ENCODE measurements at regions not wholly inside any gene's neighbourhood (a gene's known extent, or its start where the extent isn't known, plus 50 kb on each side); places are given as distances from the start of the nearest gene placed in this dataset.
"Not testable (repeated sequence)": the region's sequence is repeated elsewhere in the genome, so short reads cannot be mapped to it uniquely, and the experiment has no call there.

DNA sequence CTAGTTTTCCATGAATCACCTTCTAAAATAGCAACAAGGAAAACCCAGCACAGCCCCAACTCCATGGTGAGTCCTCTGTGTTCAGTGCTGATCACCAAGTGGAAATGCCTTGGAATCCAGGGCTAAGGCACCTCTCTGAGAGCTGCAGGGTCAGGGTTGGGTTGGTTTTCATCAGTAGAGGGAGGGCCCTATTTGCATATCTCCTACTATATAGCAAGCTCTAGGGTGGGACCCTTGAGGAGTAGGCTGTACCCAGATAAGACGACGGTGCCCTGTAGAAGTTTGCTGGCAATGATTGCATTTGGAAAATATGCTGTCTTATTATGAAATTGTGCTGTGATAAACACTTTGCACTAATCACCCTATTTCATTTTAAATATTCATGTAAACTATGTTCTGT is 1011.8 kb downstream of the TMEM121 start:
- Histone ChIP-seq H3K4me1 (no peaks in the 10 kb centered on the region), H3K27ac (no peak overlapping the region), H3K4me3 (no peak overlapping the region), H3K36me3 (ENCODE audit: insufficient read depth in 1 of 2, low read depth in 1 of 2) (no peaks in the 10 kb centered on the region), H3K27me3 (ENCODE audit: insufficient read depth in 3 of 3, low read length in 2 of 3) (no peaks in the 10 kb centered on the region), H3K9me3 (no peaks in the 10 kb centered on the region)
- TF ChIP-seq, protein P1, sequence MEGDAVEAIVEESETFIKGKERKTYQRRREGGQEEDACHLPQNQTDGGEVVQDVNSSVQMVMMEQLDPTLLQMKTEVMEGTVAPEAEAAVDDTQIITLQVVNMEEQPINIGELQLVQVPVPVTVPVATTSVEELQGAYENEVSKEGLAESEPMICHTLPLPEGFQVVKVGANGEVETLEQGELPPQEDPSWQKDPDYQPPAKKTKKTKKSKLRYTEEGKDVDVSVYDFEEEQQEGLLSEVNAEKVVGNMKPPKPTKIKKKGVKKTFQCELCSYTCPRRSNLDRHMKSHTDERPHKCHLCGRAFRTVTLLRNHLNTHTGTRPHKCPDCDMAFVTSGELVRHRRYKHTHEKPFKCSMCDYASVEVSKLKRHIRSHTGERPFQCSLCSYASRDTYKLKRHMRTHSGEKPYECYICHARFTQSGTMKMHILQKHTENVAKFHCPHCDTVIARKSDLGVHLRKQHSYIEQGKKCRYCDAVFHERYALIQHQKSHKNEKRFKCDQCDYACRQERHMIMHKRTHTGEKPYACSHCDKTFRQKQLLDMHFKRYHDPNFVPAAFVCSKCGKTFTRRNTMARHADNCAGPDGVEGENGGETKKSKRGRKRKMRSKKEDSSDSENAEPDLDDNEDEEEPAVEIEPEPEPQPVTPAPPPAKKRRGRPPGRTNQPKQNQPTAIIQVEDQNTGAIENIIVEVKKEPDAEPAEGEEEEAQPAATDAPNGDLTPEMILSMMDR (IDR thresholded peaks at IDR 0.05): no peak
- ATAC-seq (no peak), DNase-seq (no peak)
- intact Hi-C loops (cut with DNase I): no loop called here
- 82 to 92% (median 89%) methylated on average over 2 of the region's 2 CpGs for WGBS, 3 donors

DNA sequence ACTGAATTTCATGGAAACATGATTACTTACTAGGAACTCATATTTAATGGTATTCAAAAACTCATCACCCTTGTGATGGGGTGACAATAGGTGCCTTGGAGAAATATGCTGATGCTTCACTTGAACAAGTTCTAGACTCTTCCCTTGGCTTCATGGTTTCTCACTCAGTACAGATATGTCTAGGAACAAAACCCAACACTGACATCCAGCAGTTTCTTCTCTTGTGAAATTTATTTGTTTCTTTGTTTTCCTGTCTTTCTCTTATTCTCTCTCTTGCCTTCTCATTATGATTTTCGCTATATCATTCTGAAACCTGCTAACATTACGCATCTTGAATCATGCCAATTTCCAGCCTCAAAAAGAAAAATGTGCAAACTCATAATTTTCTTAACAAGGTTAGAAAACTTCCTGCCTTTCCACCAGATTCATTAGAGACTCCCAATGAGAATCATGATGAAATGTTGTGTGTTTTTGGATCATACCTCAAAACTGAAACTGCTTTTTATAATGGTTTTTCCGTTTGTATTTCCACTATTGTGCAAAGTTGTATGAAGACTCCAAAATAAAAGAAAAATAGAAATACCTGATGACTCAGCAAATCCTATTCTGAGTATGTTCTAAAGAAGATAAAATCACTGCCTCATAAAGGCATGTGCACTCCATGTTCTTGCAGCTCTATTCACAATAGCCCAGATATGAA is 1021.5 kb downstream of the TMEM121 start:
- Histone ChIP-seq H3K4me1 (no peaks in the 10 kb centered on the region), H3K4me3 (no peak overlapping the region), H3K9me3 (no peaks in the 10 kb centered on the region), H3K27ac (no peak overlapping the region), H3K27me3 (ENCODE audit: insufficient read depth in 3 of 3, low read length in 2 of 3) (peaks cover 0 to 4% (median 0%) of the 10 kb centered on the region in 3 donors), H3K36me3 (ENCODE audit: insufficient read depth in 1 of 2, low read depth in 1 of 2) (no peaks in the 10 kb centered on the region)
- 42 to 52% (median 43%) methylated on average over 3 of the region's 3 CpGs for WGBS, 3 donors
- intact Hi-C loops (cut with DNase I): no loop called here
- TF ChIP-seq, protein P1 (IDR thresholded peaks at IDR 0.05): no peak
- no peak for DNase-seq
- no peak for ATAC-seq

DNA sequence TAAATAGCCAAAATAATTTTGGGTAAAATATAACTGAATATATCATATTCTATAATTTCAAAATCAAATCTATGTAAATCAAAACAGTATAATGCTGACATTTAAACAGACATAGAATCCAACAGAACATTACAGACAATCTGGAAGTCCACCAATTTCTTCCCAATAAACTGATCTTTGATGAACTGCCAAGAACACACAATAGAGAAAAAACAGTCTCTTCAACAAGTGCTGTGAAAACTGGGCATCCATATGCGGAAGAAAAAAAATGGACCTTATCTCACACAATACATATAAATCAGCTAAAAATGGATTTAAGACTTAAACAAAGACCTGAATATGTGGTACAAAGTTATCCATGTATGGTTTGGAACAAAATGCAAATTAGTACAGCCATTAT is 1022.7 kb downstream of the TMEM121 start:
- peaks cover 0 to 4% (median 0%) of the 10 kb centered on the region in 3 donors for H3K27me3 ChIP-seq (ENCODE audit: insufficient read depth in 3 of 3, low read length in 2 of 3)
- ATAC-seq (no peak), DNase-seq (no peak)
- H3K27ac ChIP-seq: no peak overlapping the region
- WGBS, 3 donors: 83 to 93% (median 89%) methylated on average over 1 of the region's 1 CpG
- TF ChIP-seq, protein P1 (IDR thresholded peaks at IDR 0.05): no peak
- no peaks in the 10 kb centered on the region for H3K36me3 ChIP-seq (ENCODE audit: insufficient read depth in 1 of 2, low read depth in 1 of 2)
- intact Hi-C loops (cut with DNase I): no loop called here
- no peak overlapping the region for H3K4me3 ChIP-seq
- H3K9me3 ChIP-seq: no peaks in the 10 kb centered on the region
- no peaks in the 10 kb centered on the region for H3K4me1 ChIP-seq

DNA sequence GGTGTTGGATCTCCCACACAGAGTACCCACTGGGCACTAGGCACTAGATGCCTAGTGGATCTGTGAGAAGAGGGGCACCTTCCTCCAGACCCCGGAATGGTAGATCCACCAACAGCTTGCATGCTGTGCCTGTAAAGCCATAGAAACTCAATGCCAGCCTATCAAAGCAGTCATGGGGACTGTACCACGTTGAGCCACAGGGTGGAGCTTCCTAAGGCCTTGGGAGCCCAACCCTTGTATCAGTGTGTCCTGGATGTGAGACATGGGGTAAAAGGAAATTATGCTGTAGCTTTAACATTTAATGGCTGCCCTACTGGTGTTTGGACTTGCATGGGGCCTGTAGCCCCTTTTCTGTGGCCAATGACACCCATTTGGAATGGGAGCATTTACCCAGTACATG is 1024.9 kb downstream of the TMEM121 start:
- H3K27ac ChIP-seq: no peak overlapping the region
- TF ChIP-seq, protein P1 (IDR thresholded peaks at IDR 0.05): no peak
- ATAC-seq (no peak), DNase-seq (no peak)
- peaks cover 0 to 4% (median 0%) of the 10 kb centered on the region in 3 donors for H3K27me3 ChIP-seq (ENCODE audit: insufficient read depth in 3 of 3, low read length in 2 of 3)
- H3K36me3 ChIP-seq (ENCODE audit: insufficient read depth in 1 of 2, low read depth in 1 of 2): no peaks in the 10 kb centered on the region
- 38 to 44% (median 39%) methylated on average over 2 of the region's 2 CpGs for WGBS, 3 donors
- no peaks in the 10 kb centered on the region for H3K9me3 ChIP-seq
- no peaks in the 10 kb centered on the region for H3K4me1 ChIP-seq
- intact Hi-C loops (cut with DNase I): no loop called here
- H3K4me3 ChIP-seq: no peak overlapping the region

DNA sequence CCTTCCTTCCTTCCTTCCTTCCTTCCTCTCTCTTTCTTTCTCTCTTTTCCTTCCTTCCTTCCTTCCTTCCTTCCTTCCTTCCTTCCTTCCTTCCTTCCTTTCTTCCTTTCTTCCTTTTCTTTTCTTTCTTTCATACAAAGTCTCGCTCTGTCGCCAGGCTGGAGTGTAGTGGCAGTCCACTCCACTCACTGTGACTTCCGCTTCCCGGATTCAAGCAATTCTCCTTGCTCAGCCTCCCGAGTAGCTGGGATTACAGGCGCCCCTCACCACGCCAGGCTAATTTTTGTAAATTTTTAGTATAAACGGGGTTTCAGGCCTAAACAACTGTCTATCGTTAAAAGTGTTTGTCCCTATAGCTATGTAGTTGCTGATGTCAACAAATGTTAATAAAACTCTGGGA is 1029.8 kb downstream of the TMEM121 start:
- DNase-seq; intact Hi-C loops (cut with DNase I): not testable (repeated sequence)
- 69 to 73% (median 71%) methylated on average over 9 of the region's 9 CpGs for WGBS, 3 donors

More for the DNA sequence above, 1029.8 kb downstream of the TMEM121 start:
- not testable (repeated sequence) for H3K27me3 ChIP-seq (ENCODE audit: insufficient read depth in 3 of 3, low read length in 2 of 3); H3K4me3 ChIP-seq; H3K4me1 ChIP-seq; H3K36me3 ChIP-seq (ENCODE audit: insufficient read depth in 1 of 2, low read depth in 1 of 2); ATAC-seq; H3K9me3 ChIP-seq; H3K27ac ChIP-seq
